Ishikawa (cell line): ENCODE measurements at regions not wholly inside any gene's neighbourhood (a gene's known extent, or its start where the extent isn't known, plus 50 kb on each side); places are given as distances from the start of the nearest gene placed in this dataset.

Experiments used
- CEBPB ChIP-seq: IDR thresholded peaks from 2 replicates; pipeline ENCODE4 v1.6.1; 2012
- CREB1 ChIP-seq: IDR thresholded peaks from 2 replicates; pipeline ENCODE4 v1.6.1; 2012; ENCODE audit warnings: low read depth
- EGR1 ChIP-seq: IDR thresholded peaks from 2 replicates; pipeline ENCODE4 v1.6.1; 2012
- EP300 ChIP-seq: IDR thresholded peaks from 2 replicates; pipeline ENCODE4 v1.6.1; 2012; ENCODE audit warnings: borderline replicate concordance
- FOXM1 ChIP-seq: IDR thresholded peaks from 2 replicates; pipeline ENCODE4 v1.6.1; 2012; ENCODE audit warnings: low read depth, borderline replicate concordance
- NFIC ChIP-seq: IDR thresholded peaks from 2 replicates; pipeline ENCODE4 v1.6.1; 2012
- RAD21 ChIP-seq: IDR thresholded peaks from 2 replicates; pipeline ENCODE4 v1.6.1; 2012; ENCODE audit warnings: low read depth
- TAF1 ChIP-seq: IDR thresholded peaks from 2 replicates; pipeline ENCODE4 v1.6.1; 2012; ENCODE audit warnings: low read depth, mild to moderate bottlenecking
- TCF12 ChIP-seq: IDR thresholded peaks from 2 replicates; pipeline ENCODE4 v1.6.1; 2012; ENCODE audit warnings: low read depth
- TEAD4 ChIP-seq: IDR thresholded peaks from 2 replicates; pipeline ENCODE4 v1.6.1; 2012
- YY1 ChIP-seq: IDR thresholded peaks from 2 replicates; pipeline ENCODE4 v1.6.1; 2012; ENCODE audit warnings: low read depth
- ZBTB7A ChIP-seq: IDR thresholded peaks from 2 replicates; pipeline ENCODE4 v1.6.1; 2012; ENCODE audit warnings: low read depth
- TF ChIP-seq, protein P1 (sequence below): IDR thresholded peaks from 2 replicates; pipeline ENCODE4 v1.6.1; 2012
- TF ChIP-seq, protein P2 (sequence below): IDR thresholded peaks from 2 replicates; pipeline ENCODE4 v1.6.1; 2012; ENCODE audit warnings: low read depth, mild to moderate bottlenecking
- TF ChIP-seq, protein P3 (sequence below): IDR thresholded peaks from 2 replicates; pipeline ENCODE4 v1.6.1; 2012

DNA sequence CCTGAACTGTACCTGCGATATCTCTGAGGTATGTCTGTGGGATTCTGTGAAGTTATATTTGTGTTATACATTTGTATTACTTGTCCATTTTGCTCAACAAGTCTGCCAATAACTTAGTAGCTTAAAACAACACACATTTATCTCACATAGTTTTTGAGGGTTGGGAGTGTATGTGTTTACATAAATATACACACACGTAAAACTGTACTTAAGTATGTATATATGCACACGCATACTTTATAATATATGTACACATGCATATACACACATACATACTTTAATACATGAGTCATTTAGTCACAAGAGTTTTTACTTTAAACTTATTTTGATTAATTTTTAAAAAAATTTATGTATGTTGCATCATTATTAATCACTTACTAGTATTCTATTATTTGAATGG is 205.9 kb upstream of the EDIL3 start:
- TF ChIP-seq TEAD4, result no peak
- TF ChIP-seq NFIC, result no peak
- TF ChIP-seq CEBPB, result no peak
- TF ChIP-seq, protein P1, sequence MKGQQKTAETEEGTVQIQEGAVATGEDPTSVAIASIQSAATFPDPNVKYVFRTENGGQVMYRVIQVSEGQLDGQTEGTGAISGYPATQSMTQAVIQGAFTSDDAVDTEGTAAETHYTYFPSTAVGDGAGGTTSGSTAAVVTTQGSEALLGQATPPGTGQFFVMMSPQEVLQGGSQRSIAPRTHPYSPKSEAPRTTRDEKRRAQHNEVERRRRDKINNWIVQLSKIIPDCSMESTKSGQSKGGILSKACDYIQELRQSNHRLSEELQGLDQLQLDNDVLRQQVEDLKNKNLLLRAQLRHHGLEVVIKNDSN, result no peak
- no peak for TF ChIP-seq RAD21
- TF ChIP-seq FOXM1, result no peak
- no peak for TF ChIP-seq EGR1
- no peak for TF ChIP-seq ZBTB7A
- no peak for TF ChIP-seq EP300
- TF ChIP-seq CREB1, result no peak
- TF ChIP-seq TCF12, result no peak
- TF ChIP-seq YY1, result no peak
- TF ChIP-seq TAF1, result no peak
- TF ChIP-seq, protein P2, sequence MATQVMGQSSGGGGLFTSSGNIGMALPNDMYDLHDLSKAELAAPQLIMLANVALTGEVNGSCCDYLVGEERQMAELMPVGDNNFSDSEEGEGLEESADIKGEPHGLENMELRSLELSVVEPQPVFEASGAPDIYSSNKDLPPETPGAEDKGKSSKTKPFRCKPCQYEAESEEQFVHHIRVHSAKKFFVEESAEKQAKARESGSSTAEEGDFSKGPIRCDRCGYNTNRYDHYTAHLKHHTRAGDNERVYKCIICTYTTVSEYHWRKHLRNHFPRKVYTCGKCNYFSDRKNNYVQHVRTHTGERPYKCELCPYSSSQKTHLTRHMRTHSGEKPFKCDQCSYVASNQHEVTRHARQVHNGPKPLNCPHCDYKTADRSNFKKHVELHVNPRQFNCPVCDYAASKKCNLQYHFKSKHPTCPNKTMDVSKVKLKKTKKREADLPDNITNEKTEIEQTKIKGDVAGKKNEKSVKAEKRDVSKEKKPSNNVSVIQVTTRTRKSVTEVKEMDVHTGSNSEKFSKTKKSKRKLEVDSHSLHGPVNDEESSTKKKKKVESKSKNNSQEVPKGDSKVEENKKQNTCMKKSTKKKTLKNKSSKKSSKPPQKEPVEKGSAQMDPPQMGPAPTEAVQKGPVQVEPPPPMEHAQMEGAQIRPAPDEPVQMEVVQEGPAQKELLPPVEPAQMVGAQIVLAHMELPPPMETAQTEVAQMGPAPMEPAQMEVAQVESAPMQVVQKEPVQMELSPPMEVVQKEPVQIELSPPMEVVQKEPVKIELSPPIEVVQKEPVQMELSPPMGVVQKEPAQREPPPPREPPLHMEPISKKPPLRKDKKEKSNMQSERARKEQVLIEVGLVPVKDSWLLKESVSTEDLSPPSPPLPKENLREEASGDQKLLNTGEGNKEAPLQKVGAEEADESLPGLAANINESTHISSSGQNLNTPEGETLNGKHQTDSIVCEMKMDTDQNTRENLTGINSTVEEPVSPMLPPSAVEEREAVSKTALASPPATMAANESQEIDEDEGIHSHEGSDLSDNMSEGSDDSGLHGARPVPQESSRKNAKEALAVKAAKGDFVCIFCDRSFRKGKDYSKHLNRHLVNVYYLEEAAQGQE, result no peak
- TF ChIP-seq, protein P3, sequence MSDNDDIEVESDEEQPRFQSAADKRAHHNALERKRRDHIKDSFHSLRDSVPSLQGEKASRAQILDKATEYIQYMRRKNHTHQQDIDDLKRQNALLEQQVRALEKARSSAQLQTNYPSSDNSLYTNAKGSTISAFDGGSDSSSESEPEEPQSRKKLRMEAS, result no peak

DNA sequence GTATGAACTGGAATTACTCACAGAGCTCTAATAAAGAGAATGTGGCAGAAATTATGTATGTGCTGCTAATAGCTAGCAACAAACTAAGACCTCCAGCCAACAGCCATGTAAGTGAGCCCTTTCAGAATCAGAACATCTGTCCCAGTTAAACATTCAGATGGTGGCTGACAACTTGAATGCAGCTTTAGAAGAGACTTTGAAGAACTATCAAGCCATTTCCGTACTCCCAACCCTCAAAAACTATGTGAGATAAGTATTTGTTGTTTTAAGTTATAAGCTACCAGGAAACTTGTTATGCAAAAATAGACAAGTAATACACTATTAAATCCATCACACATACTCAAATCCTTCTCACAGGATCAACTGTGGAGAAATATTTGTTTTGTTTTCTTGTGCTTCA is 205.2 kb upstream of the EDIL3 start:
- TF ChIP-seq ZBTB7A (no peak), RAD21 (no peak), FOXM1 (no peak), TCF12 (no peak), NFIC (no peak), CEBPB (no peak), CREB1 (no peak), TEAD4 (no peak), TAF1 (no peak), EGR1 (no peak), YY1 (no peak), EP300 (no peak)
- TF ChIP-seq, protein P3, result no peak
- TF ChIP-seq, protein P2, result no peak
- TF ChIP-seq, protein P1, result no peak

DNA sequence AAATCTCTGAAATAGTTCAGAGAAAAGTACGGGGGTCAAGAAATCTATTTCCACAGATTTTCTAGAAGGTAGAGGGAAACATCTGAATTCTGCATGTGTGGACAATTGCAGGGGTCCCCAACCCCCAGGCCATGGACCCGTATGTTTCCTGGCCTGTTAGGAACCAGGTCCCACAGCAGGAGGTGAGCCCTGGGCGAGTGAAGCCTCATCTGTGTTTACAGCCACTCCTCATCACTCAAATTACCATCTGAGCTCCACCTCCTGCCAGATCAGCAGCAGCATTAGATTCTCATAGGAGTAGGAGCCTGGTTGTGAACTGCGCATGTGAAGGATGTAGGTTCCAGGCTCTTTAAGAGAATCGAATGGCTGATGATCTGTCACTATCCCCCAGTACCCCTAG is 200.5 kb upstream of the EDIL3 start:
- TF ChIP-seq EP300 (no peak), NFIC (no peak), RAD21 (no peak), YY1 (no peak), EGR1 (no peak), ZBTB7A (no peak), TAF1 (no peak), CEBPB (no peak), TCF12 (no peak), TEAD4 (no peak), FOXM1 (no peak), CREB1 (no peak)
- TF ChIP-seq, protein P2, result no peak
- TF ChIP-seq, protein P3, result no peak
- TF ChIP-seq, protein P1, result no peak

DNA sequence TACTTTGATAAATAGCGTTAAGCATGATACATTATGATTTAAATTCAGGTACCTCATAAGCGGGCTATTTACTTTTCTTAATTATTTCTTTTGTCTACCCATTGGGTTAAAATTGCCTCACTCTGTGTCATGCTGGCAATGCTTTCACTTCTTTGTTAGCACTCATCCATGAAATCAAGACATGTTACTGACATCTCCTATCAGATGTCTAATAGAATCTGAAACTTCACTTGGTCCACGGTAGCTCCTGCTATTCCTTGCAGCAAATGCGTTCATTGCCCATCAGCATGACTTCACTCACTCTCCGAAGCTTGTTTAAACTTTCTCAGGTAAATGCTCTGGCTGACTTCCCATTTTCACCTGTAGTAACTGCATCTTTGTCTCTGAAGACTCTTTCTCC is 193.5 kb upstream of the EDIL3 start:
- TF ChIP-seq TEAD4 (no peak), EP300 (no peak), TAF1 (no peak), ZBTB7A (no peak), FOXM1 (no peak), CEBPB (no peak), CREB1 (no peak), RAD21 (no peak), YY1 (no peak), EGR1 (no peak), NFIC (no peak)
- TF ChIP-seq, protein P3, result no peak
- TF ChIP-seq, protein P1, result no peak
